ENCODE measurements at regions not wholly inside any gene's neighbourhood (a gene's known extent, or its start where the extent isn't known, plus 50 kb on each side); places are given as distances from the start of the nearest gene placed in this dataset.
"Not testable (repeated sequence)": the region's sequence is repeated elsewhere in the genome, so short reads cannot be mapped to it uniquely, and the experiment has no call there.

DNA sequence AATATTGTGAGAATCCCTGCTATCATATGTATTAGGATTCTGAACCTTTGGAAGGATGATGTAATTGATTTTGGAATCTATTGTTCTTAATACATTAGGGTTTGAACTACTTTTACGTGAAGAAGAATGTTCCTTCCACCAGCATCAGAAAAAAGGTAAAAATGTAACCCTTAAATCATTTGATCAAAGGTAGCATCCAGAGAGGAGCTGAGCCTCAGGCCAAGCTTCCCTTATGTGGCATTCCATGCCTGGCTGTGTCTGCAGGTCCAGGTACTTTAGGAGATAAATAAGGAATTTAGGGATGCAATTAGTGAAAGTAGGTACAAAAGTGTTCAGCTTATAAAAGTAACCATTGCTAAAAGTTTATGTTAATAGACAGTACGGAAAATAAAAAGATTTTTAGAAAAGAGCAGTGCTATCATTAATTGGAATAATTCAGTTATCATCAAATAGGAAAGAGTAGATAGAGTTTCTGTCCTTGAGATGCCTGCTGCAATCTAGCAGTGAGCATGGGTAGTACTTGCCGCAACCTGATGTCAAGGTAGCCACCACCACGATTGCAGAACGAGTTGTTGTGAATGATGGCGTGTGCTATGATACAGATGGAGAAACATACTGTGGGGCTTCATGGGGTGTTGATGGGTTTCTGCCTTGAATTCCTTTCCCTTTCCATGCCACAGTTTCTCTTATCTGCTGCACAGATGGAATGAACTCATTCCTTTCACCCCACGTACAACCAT lies 228.8 kb downstream of the GATA3 start:
- DNase-seq = no peak

DNA sequence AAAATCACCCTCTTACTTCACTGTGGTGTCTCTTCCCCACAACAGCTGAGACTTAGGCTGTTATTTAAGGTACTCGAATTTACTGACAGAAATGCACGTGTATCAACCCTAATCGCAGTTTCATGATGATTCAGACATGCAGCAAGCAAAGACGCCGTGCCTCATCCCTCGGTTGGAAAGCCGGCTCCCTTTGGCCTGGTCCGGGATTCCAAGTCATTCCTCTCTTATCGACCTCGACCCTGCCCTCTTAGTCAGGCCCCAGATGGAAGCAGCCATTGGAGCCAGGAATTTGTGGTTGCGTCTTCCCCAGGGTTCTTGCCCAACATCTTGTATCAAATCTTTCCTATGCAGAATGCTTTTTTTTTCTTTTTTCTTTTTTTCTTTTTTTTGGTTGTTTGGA lies 229.5 kb downstream of the GATA3 start:
- DNase-seq = no peak

DNA sequence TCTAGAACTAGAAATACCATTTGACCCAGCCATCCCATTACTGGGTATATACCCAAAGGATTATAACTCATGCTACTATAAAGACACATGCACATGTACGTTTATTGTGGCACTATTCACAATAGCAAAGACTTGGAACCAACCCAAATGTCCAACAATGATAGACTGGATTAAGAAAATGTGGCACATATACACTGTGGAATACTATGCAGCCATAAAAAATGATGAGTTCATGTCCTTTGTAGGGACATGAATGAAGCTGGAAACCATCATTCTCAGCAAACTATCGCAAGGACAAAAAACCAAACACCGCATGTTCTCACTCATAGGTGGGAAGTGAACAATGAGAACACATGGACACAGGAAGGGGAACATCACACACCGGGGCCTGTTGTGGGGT lies 231.5 kb downstream of the GATA3 start:
- DNase-seq = not testable (repeated sequence)

DNA sequence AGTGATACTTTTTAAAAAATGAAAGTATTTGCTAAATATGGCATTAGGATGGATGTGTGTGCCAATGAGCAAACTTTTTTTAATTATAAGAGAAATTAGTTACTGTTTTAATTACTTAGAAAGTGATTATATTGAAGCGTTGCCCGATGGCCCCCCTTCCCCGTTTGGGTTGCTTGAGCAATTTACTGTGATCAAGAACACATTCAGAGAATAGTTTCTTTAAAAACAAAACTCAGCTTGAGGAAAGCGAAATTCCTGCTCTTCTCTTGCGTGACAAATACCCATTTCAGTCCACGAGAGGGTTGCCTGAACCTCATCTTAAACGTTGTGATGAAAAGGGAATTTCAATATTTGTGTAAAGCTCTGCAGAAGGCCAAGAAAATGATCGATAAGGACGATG lies 234.1 kb downstream of the GATA3 start:
- no peak for DNase-seq

- DNase-seq = no peak
Measured at GRCh38 chr10:8289186-8289924, 234.9 kb downstream of the GATA3 start.

- DNase-seq = no peak
Measured at GRCh38 chr10:8294779-8295178, 240.3 kb downstream of the GATA3 start.

DNA sequence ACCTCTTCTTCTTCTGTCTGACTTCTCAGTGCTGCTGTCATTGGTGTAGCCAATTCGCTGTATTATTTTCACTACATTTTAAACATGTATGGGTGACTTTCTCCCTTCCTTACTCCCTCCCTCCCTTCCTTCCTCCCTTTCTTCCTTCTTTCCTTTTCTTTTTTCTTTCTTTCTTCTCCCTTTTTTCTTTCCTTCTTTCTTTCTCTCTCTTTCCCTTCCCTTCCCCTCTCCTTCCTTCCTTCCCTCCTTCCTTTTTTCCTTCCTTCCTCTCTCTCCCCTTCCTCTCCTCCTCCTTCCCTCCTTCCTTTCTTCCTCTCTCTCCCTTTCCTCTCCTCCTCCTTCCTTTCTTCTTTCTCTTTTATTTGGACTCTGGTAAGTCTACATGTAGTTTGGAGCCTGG lies 240.8 kb downstream of the GATA3 start:
- no peak for DNase-seq

GRCh38 chr10:8296090-8296733 lies 241.7 kb downstream of the GATA3 start:
- no peak for DNase-seq

DNA sequence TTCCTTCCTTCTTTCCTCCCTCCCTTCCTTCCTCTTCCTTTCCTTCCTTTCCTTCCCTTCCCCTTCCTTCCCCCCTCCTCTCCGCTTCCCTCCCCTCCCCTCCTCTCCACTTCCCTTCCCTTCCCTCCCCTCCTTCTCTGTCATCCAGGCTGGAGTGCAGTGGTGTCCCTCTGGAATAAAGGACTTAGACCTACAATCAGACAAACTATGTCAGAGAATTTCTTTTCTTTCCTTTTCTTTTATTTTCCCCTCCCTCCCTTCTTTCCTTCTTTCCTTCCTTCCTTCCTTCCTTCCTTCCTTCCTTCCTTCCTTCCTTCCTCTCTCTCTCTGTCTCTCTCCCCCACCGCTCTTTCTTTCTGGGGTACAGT lies 242.2 kb downstream of the GATA3 start:
- no peak for DNase-seq

- DNase-seq = no peak
Measured at GRCh38 chr10:8297107-8297506, 242.6 kb downstream of the GATA3 start.

DNA sequence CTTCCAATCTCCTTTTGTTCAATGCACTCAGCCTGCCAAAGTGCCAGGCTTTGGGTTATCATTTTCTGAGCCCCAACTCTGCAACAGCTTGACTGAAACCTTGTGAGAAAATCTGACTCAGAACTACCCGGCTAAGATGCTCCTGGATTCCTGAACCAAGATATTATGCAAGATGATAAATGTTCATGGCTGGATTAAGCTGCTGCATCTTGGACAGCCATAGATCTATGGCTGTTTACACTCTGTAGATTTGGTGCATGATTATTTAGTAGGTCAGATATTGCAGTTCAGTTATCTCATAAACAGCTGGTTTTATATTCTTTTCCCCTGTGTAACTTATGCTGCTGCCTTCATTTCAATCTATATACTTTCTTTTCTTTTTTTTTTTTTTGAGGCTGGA lies 243.5 kb downstream of the GATA3 start:
- DNase-seq = no peak

DNA sequence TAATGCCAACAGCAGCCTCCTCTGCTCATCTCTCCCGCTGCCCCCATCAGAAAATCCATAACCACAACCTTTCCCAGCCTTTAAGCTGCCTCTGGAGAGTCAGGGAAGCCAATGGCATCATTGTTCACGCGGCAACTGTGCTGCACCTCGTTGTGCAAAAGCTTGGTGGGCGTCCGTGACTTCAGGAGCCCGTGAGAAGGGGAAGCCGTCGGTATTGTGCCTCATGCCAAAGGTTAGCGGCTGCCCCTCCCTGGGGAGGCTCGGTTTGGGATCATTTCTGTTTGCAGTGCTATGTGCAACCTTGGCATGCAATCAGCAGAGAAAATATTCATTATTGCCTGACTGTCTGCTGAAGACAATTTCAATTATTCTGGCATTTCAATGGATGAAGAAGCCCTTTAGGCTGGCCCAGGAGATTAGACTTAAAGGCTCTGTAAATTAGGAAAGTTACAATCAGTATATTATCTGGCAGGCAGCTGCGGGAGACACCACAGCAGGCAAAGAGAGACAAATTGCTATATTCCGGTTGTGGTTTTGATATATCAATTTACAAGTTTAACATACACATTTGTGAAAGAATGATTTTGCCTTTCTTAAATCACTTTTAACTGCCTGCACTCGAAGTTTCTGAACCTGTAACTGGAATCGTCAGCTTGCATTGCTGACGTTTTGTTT lies 244.5 kb downstream of the GATA3 start:
- no peak for DNase-seq

- no peak for DNase-seq
Measured at GRCh38 chr10:8300925-8301324, 246.4 kb downstream of the GATA3 start.

- DNase-seq = no peak
Measured at GRCh38 chr10:8301333-8301732, 246.8 kb downstream of the GATA3 start.

DNA sequence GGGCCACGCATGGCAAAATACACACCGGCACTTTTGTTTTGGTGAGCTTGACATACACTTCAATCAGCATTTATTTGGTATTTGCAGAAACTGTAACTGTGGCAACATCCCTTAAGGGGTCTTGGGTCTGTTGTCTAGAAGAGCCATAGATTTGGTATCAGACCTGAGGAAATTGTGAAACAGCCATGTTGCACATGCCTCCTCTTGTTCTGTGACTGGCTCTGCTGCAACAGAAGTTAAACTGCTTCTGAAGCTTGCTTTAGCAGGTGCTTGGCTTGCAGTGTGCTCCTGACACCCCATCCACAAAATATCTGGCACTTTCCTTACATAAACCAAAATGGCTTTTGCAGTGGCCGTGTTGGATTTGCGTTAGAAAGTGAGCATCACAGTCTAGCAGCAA lies 247.3 kb downstream of the GATA3 start:
- no peak for DNase-seq

GRCh38 chr10:8302565-8302964 lies 248.1 kb downstream of the GATA3 start:
- no peak for DNase-seq

DNA sequence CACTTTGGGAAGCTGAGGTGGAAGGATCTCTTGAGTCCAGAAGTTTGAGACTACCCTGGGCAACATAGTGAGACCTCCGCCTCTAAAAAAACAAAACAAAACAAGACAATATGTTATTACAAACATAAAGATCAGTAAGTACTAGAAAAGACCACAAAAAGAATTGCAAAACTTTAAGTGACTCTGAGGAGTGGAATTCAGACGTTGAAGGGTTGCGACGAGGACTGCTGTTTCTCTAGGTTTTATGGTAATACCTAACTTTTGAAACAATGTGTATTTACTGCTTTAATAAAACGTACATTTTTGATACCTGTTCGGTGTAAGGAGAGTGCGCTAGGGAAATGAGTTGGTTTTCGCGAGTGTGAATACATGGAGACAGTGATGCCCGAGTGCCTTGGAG lies 250.4 kb downstream of the GATA3 start:
- no peak for DNase-seq

- no peak for DNase-seq
Measured at GRCh38 chr10:8305876-8306652, 251.6 kb downstream of the GATA3 start.

GRCh38 chr10:8306685-8307364 lies 252.3 kb downstream of the GATA3 start:
- no peak for DNase-seq

GRCh38 chr10:8310930-8311329 lies 256.4 kb downstream of the GATA3 start:
- no peak for DNase-seq

- no peak for DNase-seq
Measured at GRCh38 chr10:8311526-8312070, 257.1 kb downstream of the GATA3 start.

- peak; percentile 18 for DNase-seq
Measured at GRCh38 chr10:8312079-8312478, 257.6 kb downstream of the GATA3 start.
